D721Med (cell line): ENCODE measurements at regions not wholly inside any gene's neighbourhood (a gene's known extent, or its start where the extent isn't known, plus 50 kb on each side); places are given as distances from the start of the nearest gene placed in this dataset.
A peak's percentile ranks its signal among the peaks of the same experiment; 100 is the strongest.

Experiments used
- DNase-seq: peaks from one replicate; pipeline ENCODE4 v3.0.0; 2011; ENCODE audit warnings: low spot score; ENCODE audit not compliant: insufficient read length
- FAIRE-seq: peaks from 2 replicates; lab custom pipeline; 2011; peaks lifted over from hg19 to GRCh38; lab: Jason Lieb, UNC
- CTCF ChIP-seq: IDR thresholded peaks from 2 replicates; pipeline ENCODE4 v1.5.1; 2012; ENCODE audit warnings: mild to moderate bottlenecking, control low read depth; ENCODE audit not compliant: insufficient read depth; ENCODE audit errors: missing control alignments

- no peak for TF ChIP-seq CTCF
- DNase-seq: no peak
- FAIRE-seq: no peak
Observed at GRCh38 chr4:181350615-181351415, 892.4 kb upstream of the TENM3 start.

- FAIRE-seq (no peak), DNase-seq (no peak)
- TF ChIP-seq CTCF: no peak
Observed at GRCh38 chr4:181364504-181364903, 878.7 kb upstream of the TENM3 start.

- no peak for FAIRE-seq
- TF ChIP-seq CTCF: no peak
Observed at GRCh38 chr4:181365671-181366070, 877.5 kb upstream of the TENM3 start.

GRCh38 chr4:181372014-181372413, 871.2 kb upstream of the TENM3 start:
- DNase-seq: no peak
- no peak for FAIRE-seq
- no peak for TF ChIP-seq CTCF

More at GRCh38 chr4:181365671-181366070, 877.5 kb upstream of the TENM3 start:
- DNase-seq: no peak

GRCh38 chr4:181376058-181376457, 867.1 kb upstream of the TENM3 start:
- peak; percentile 56 for FAIRE-seq
- no peak for DNase-seq
- no peak for TF ChIP-seq CTCF

GRCh38 chr4:181388061-181388460, 855.1 kb upstream of the TENM3 start:
- FAIRE-seq (no peak), DNase-seq (no peak)
- no peak for TF ChIP-seq CTCF

- DNase-seq (no peak), FAIRE-seq (no peak)
- no peak for TF ChIP-seq CTCF
Observed at GRCh38 chr4:181416966-181417365, 826.2 kb upstream of the TENM3 start.
